Ectodermal cell (in vitro differentiated cells): ENCODE measurements at regions not wholly inside any gene's neighbourhood (a gene's known extent, or its start where the extent isn't known, plus 50 kb on each side); places are given as distances from the start of the nearest gene placed in this dataset.

Source experiments
- H3K27ac ChIP-seq: 2 replicates; pipeline ENCODE4 v1.7.0; 2013; ENCODE audit warnings: mild to moderate bottlenecking, low read depth, low read length; ENCODE audit not compliant: insufficient read depth, poor library complexity, severe bottlenecking
- H3K27me3 ChIP-seq: 2 replicates; pipeline ENCODE4 v1.7.0; 2013; ENCODE audit warnings: mild to moderate bottlenecking, low read length; ENCODE audit not compliant: insufficient read depth, control insufficient read depth, poor library complexity, severe bottlenecking
- H3K36me3 ChIP-seq: one replicate; pipeline ENCODE4 v1.7.0; 2013; ENCODE audit warnings: low read length; ENCODE audit not compliant: control insufficient read depth, insufficient read depth
- H3K4me1 ChIP-seq: one replicate; pipeline ENCODE4 v1.7.0; 2013; ENCODE audit warnings: low read length; ENCODE audit not compliant: control insufficient read depth, insufficient read depth
- H3K4me3 ChIP-seq: 2 replicates; pipeline ENCODE4 v1.7.0; 2013; ENCODE audit warnings: low read depth, low read length, control low read depth; ENCODE audit not compliant: insufficient read depth
- H3K9me3 ChIP-seq: 2 replicates; pipeline ENCODE4 v1.7.0; 2013; ENCODE audit warnings: mild to moderate bottlenecking, low read length, moderate library complexity; ENCODE audit not compliant: control insufficient read depth
- WGBS, 2 experiments: methylation state at CpG; one replicate each; pipeline ENCODE4 v1.1.7; 2013; ENCODE audit warnings: missing lambda C conversion rate in 2 of 2; 5-methylcytosine and 5-hydroxymethylcytosine counted together

- no peak overlapping the region for H3K4me3 ChIP-seq
- WGBS, 2 experiments = 85 to 88% methylated on average over 2 of the region's 2 CpGs
- H3K9me3 ChIP-seq = no peaks in the 10 kb centered on the region
- no peak overlapping the region for H3K27ac ChIP-seq
- no peaks in the 10 kb centered on the region for H3K27me3 ChIP-seq
- H3K36me3 ChIP-seq = no peaks in the 10 kb centered on the region
- H3K4me1 ChIP-seq = peaks cover 9% of the 10 kb centered on the region
Observed at GRCh38 chr10:44042075-44042770, 342.7 kb downstream of the CXCL12 start.

- no peak overlapping the region for H3K27ac ChIP-seq
- H3K9me3 ChIP-seq = no peaks in the 10 kb centered on the region
- H3K36me3 ChIP-seq = no peaks in the 10 kb centered on the region
- H3K4me1 ChIP-seq = no peaks in the 10 kb centered on the region
- H3K27me3 ChIP-seq = no peaks in the 10 kb centered on the region
- 95 to 96% methylated on average over 3 of the region's 3 CpGs for WGBS, 2 experiments
- no peak overlapping the region for H3K4me3 ChIP-seq
Observed at GRCh38 chr10:44039599-44039998, 345.3 kb downstream of the CXCL12 start.

GRCh38 chr10:44036425-44036824 is 348.5 kb downstream of the CXCL12 start:
- no peaks in the 10 kb centered on the region for H3K27me3 ChIP-seq
- WGBS, 2 experiments = 82 to 88% methylated on average over 3 of the region's 3 CpGs

GRCh38 chr10:44035474-44036197 is 349.3 kb downstream of the CXCL12 start:
- Histone ChIP-seq H3K36me3 (no peaks in the 10 kb centered on the region), H3K4me1 (no peaks in the 10 kb centered on the region), H3K27me3 (no peaks in the 10 kb centered on the region), H3K27ac (no peak overlapping the region), H3K9me3 (no peaks in the 10 kb centered on the region), H3K4me3 (no peak overlapping the region)
- WGBS, 2 experiments = 77 to 81% methylated on average over 8 of the region's 8 CpGs

More at GRCh38 chr10:44036425-44036824, 348.5 kb downstream of the CXCL12 start:
- H3K9me3 ChIP-seq = no peaks in the 10 kb centered on the region
- H3K27ac ChIP-seq = no peak overlapping the region
- no peaks in the 10 kb centered on the region for H3K4me1 ChIP-seq
- no peak overlapping the region for H3K4me3 ChIP-seq
- no peaks in the 10 kb centered on the region for H3K36me3 ChIP-seq

GRCh38 chr10:44034946-44035345 is 350.0 kb downstream of the CXCL12 start:
- Histone ChIP-seq H3K27ac (no peak overlapping the region), H3K36me3 (no peaks in the 10 kb centered on the region), H3K4me3 (no peak overlapping the region), H3K27me3 (no peaks in the 10 kb centered on the region), H3K4me1 (no peaks in the 10 kb centered on the region), H3K9me3 (no peaks in the 10 kb centered on the region)
- WGBS, 2 experiments = 89 to 100% methylated on average over 1 of the region's 1 CpG

GRCh38 chr10:44033008-44033407 is 351.9 kb downstream of the CXCL12 start:
- no peak overlapping the region for H3K4me3 ChIP-seq
- 90 to 98% methylated on average over 3 of the region's 3 CpGs for WGBS, 2 experiments
- no peaks in the 10 kb centered on the region for H3K4me1 ChIP-seq
- no peaks in the 10 kb centered on the region for H3K36me3 ChIP-seq
- H3K9me3 ChIP-seq = no peaks in the 10 kb centered on the region
- no peaks in the 10 kb centered on the region for H3K27me3 ChIP-seq
- no peak overlapping the region for H3K27ac ChIP-seq

- no peaks in the 10 kb centered on the region for H3K4me1 ChIP-seq
- no peaks in the 10 kb centered on the region for H3K9me3 ChIP-seq
- H3K27ac ChIP-seq = no peak overlapping the region
- H3K4me3 ChIP-seq = no peak overlapping the region
- 94 to 100% methylated on average over 1 of the region's 1 CpG for WGBS, 2 experiments
- H3K36me3 ChIP-seq = no peaks in the 10 kb centered on the region
- H3K27me3 ChIP-seq = no peaks in the 10 kb centered on the region
Observed at GRCh38 chr10:44032216-44032615, 352.7 kb downstream of the CXCL12 start.

GRCh38 chr10:44030738-44031137 is 354.2 kb downstream of the CXCL12 start:
- WGBS, 2 experiments = 84 to 100% methylated on average over 2 of the region's 2 CpGs

GRCh38 chr10:44030132-44030531 is 354.8 kb downstream of the CXCL12 start:
- Histone ChIP-seq H3K9me3 (no peaks in the 10 kb centered on the region), H3K27ac (no peak overlapping the region), H3K4me3 (no peak overlapping the region), H3K4me1 (no peaks in the 10 kb centered on the region), H3K27me3 (no peaks in the 10 kb centered on the region), H3K36me3 (no peaks in the 10 kb centered on the region)
- 65 to 77% methylated on average over 4 of the region's 4 CpGs for WGBS, 2 experiments

More at GRCh38 chr10:44030738-44031137, 354.2 kb downstream of the CXCL12 start:
- no peaks in the 10 kb centered on the region for H3K9me3 ChIP-seq
- no peak overlapping the region for H3K4me3 ChIP-seq
- H3K27ac ChIP-seq = no peak overlapping the region
- H3K36me3 ChIP-seq = no peaks in the 10 kb centered on the region
- no peaks in the 10 kb centered on the region for H3K27me3 ChIP-seq
- no peaks in the 10 kb centered on the region for H3K4me1 ChIP-seq

GRCh38 chr10:44028384-44029137 is 356.3 kb downstream of the CXCL12 start:
- H3K36me3 ChIP-seq = no peaks in the 10 kb centered on the region
- no peaks in the 10 kb centered on the region for H3K4me1 ChIP-seq
- H3K27me3 ChIP-seq = no peaks in the 10 kb centered on the region
- WGBS, 2 experiments = 94 to 95% methylated on average over 11 of the region's 11 CpGs
- no peaks in the 10 kb centered on the region for H3K9me3 ChIP-seq
- H3K4me3 ChIP-seq = no peak overlapping the region
- no peak overlapping the region for H3K27ac ChIP-seq
